HAP-1 (cell line): ENCODE measurements at regions not wholly inside any gene's neighbourhood (a gene's known extent, or its start where the extent isn't known, plus 50 kb on each side); places are given as distances from the start of the nearest gene placed in this dataset.

Experiments
- DNase-seq, 2 experiments: peaks; one replicate each; pipeline ENCODE4 v3.0.0-alpha.2; 2016 to 2020; ENCODE audit warnings: low spot score in 2 of 2
- H3K27me3 ChIP-seq: fragments of 250-450 bp; sonication (Bioruptor Pico); 2 replicates; pipeline ENCODE4 v1.5.1; 2020; ENCODE audit warnings: low read depth, mild to moderate bottlenecking, moderate library complexity
- H3K36me3 ChIP-seq: fragments of 250-450 bp; sonication (Bioruptor Pico); replicated peaks from 2 replicates; pipeline ENCODE4 v1.5.1; 2020; ENCODE audit warnings: mild to moderate bottlenecking
- H3K4me1 ChIP-seq: fragments of 250-450 bp; sonication (Bioruptor Pico); 2 replicates; pipeline ENCODE4 v1.5.1; 2020; ENCODE audit warnings: mild to moderate bottlenecking
- H3K4me3 ChIP-seq: fragments of 250-450 bp; sonication (Bioruptor Pico); 2 replicates; pipeline ENCODE4 v1.5.1; 2020; ENCODE audit warnings: mild to moderate bottlenecking, moderate library complexity
- H3K9me3 ChIP-seq: fragments of 250-450 bp; sonication (Bioruptor Pico); 2 replicates; pipeline ENCODE4 v1.5.1; 2020; ENCODE audit warnings: mild to moderate bottlenecking, moderate library complexity
- in situ Hi-C: fragments of 300-500 bp; cut with MboI; formaldehyde crosslinking; loops from 3 replicates; pipeline ENCODE4 v1.14.3; 2020; ENCODE audit warnings: low sequenced_read_pairs, inconsistent platforms, mixed read lengths

- no peak for DNase-seq
- in situ Hi-C loops: no loop called here
- Histone ChIP-seq H3K4me3 (no peak overlapping the region), H3K9me3 (0 out of 2 replicates have a peak, but pooled peaks cover 2% of the 10 kb centered on the region), H3K27me3 (no peaks in the 10 kb centered on the region), H3K4me1 (no peaks in the 10 kb centered on the region), H3K36me3 (no peaks in the 10 kb centered on the region)
Observed at GRCh38 chr13:22402682-22403081, 731.8 kb downstream of the FGF9 start.

GRCh38 chr13:22403144-22403543 lies 732.3 kb downstream of the FGF9 start:
- no peak overlapping the region for H3K4me3 ChIP-seq
- H3K9me3 ChIP-seq: 0 out of 2 replicates have a peak, but pooled peaks cover 2% of the 10 kb centered on the region
- H3K36me3 ChIP-seq: no peaks in the 10 kb centered on the region
- no peaks in the 10 kb centered on the region for H3K27me3 ChIP-seq
- DNase-seq: no peak
- no peaks in the 10 kb centered on the region for H3K4me1 ChIP-seq
- in situ Hi-C loops: no loop called here

GRCh38 chr13:22405891-22406290 lies 735.0 kb downstream of the FGF9 start:
- Histone ChIP-seq H3K4me3 (no peak overlapping the region), H3K4me1 (no peaks in the 10 kb centered on the region), H3K9me3 (0 out of 2 replicates have a peak, but pooled peaks cover 4% of the 10 kb centered on the region), H3K27me3 (no peaks in the 10 kb centered on the region), H3K36me3 (no peaks in the 10 kb centered on the region)
- no peak for DNase-seq
- in situ Hi-C loops: no loop called here

GRCh38 chr13:22412452-22412851 lies 741.6 kb downstream of the FGF9 start:
- Histone ChIP-seq H3K9me3 (0 out of 2 replicates have a peak, but pooled peaks cover 5% of the 10 kb centered on the region), H3K36me3 (no peaks in the 10 kb centered on the region), H3K4me1 (no peaks in the 10 kb centered on the region), H3K27me3 (no peaks in the 10 kb centered on the region), H3K4me3 (no peak overlapping the region)
- no peak for DNase-seq
- in situ Hi-C loops: no loop called here

GRCh38 chr13:22422023-22422422 lies 751.1 kb downstream of the FGF9 start:
- no peaks in the 10 kb centered on the region for H3K27me3 ChIP-seq
- peaks cover 3% of the 10 kb centered on the region; the same call in 1 of the 2 replicates for H3K9me3 ChIP-seq
- in situ Hi-C loops: no loop called here
- DNase-seq: no peak
- no peaks in the 10 kb centered on the region for H3K4me1 ChIP-seq
- H3K4me3 ChIP-seq: no peak overlapping the region
- no peaks in the 10 kb centered on the region for H3K36me3 ChIP-seq

- H3K27me3 ChIP-seq: no peaks in the 10 kb centered on the region
Observed at GRCh38 chr13:22422712-22423111, 751.8 kb downstream of the FGF9 start.

GRCh38 chr13:22423261-22423660 lies 752.4 kb downstream of the FGF9 start:
- Histone ChIP-seq H3K27me3 (no peaks in the 10 kb centered on the region), H3K4me1 (no peaks in the 10 kb centered on the region), H3K4me3 (no peak overlapping the region), H3K36me3 (no peaks in the 10 kb centered on the region), H3K9me3 (peaks cover 3% of the 10 kb centered on the region; the same call in 1 of the 2 replicates)
- in situ Hi-C loops: no loop called here
- DNase-seq: no peak

More at GRCh38 chr13:22422712-22423111, 751.8 kb downstream of the FGF9 start:
- DNase-seq: no peak
- Histone ChIP-seq H3K4me1 (no peaks in the 10 kb centered on the region), H3K4me3 (no peak overlapping the region), H3K36me3 (no peaks in the 10 kb centered on the region), H3K9me3 (peaks cover 3% of the 10 kb centered on the region; the same call in 1 of the 2 replicates)
- in situ Hi-C loops: no loop called here

GRCh38 chr13:22425087-22425486 lies 754.2 kb downstream of the FGF9 start:
- no peak for DNase-seq
- no peaks in the 10 kb centered on the region for H3K4me1 ChIP-seq
- H3K4me3 ChIP-seq: no peak overlapping the region
- in situ Hi-C loops: no loop called here
- H3K36me3 ChIP-seq: no peaks in the 10 kb centered on the region
- H3K27me3 ChIP-seq: no peaks in the 10 kb centered on the region
- H3K9me3 ChIP-seq: no peaks in the 10 kb centered on the region

GRCh38 chr13:22427066-22427465 lies 753.7 kb upstream of the SGCG start:
- Histone ChIP-seq H3K27me3 (no peaks in the 10 kb centered on the region), H3K36me3 (no peaks in the 10 kb centered on the region), H3K4me3 (no peak overlapping the region), H3K4me1 (no peaks in the 10 kb centered on the region), H3K9me3 (no peaks in the 10 kb centered on the region; the same call in 1 of the 2 replicates)
- in situ Hi-C loops: no loop called here
- DNase-seq: no peak

- Histone ChIP-seq H3K27me3 (no peaks in the 10 kb centered on the region), H3K4me1 (no peaks in the 10 kb centered on the region), H3K36me3 (no peaks in the 10 kb centered on the region), H3K4me3 (no peak overlapping the region), H3K9me3 (no peaks in the 10 kb centered on the region; the same call in 1 of the 2 replicates)
- in situ Hi-C loops: no loop called here
- DNase-seq: no peak
Observed at GRCh38 chr13:22427783-22428182, 753.0 kb upstream of the SGCG start.

- H3K27me3 ChIP-seq: no peaks in the 10 kb centered on the region
- H3K36me3 ChIP-seq: no peaks in the 10 kb centered on the region
- in situ Hi-C loops: no loop called here
- no peaks in the 10 kb centered on the region; the same call in none of the 2 replicates for H3K9me3 ChIP-seq
- no peaks in the 10 kb centered on the region for H3K4me1 ChIP-seq
- DNase-seq: no peak
- H3K4me3 ChIP-seq: no peak overlapping the region
Observed at GRCh38 chr13:22428188-22428828, 752.5 kb upstream of the SGCG start.

- in situ Hi-C loops: no loop called here
- DNase-seq: no peak
Observed at GRCh38 chr13:22432690-22433089, 748.1 kb upstream of the SGCG start.

GRCh38 chr13:22447132-22447886 lies 733.5 kb upstream of the SGCG start:
- DNase-seq: no peak

More at GRCh38 chr13:22432690-22433089, 748.1 kb upstream of the SGCG start:
- no peak overlapping the region for H3K4me3 ChIP-seq
- no peaks in the 10 kb centered on the region; the same call in none of the 2 replicates for H3K9me3 ChIP-seq
- no peaks in the 10 kb centered on the region for H3K27me3 ChIP-seq
- no peaks in the 10 kb centered on the region for H3K4me1 ChIP-seq
- no peaks in the 10 kb centered on the region for H3K36me3 ChIP-seq

GRCh38 chr13:22449251-22449650 lies 731.5 kb upstream of the SGCG start:
- H3K4me3 ChIP-seq: no peak overlapping the region
- in situ Hi-C loops: no loop called here
- H3K9me3 ChIP-seq: no peaks in the 10 kb centered on the region
- H3K36me3 ChIP-seq: no peaks in the 10 kb centered on the region
- H3K4me1 ChIP-seq: no peaks in the 10 kb centered on the region
- H3K27me3 ChIP-seq: no peaks in the 10 kb centered on the region
- no peak for DNase-seq

More at GRCh38 chr13:22447132-22447886, 733.5 kb upstream of the SGCG start:
- Histone ChIP-seq H3K4me3 (no peak overlapping the region), H3K27me3 (no peaks in the 10 kb centered on the region), H3K9me3 (no peaks in the 10 kb centered on the region; the same call in 1 of the 2 replicates), H3K4me1 (no peaks in the 10 kb centered on the region), H3K36me3 (no peaks in the 10 kb centered on the region)
- in situ Hi-C loops: no loop called here
